Gastroesophageal sphincter (tissue), 4 donors: ENCODE measurements at regions not wholly inside any gene's neighbourhood (a gene's known extent, or its start where the extent isn't known, plus 50 kb on each side); places are given as distances from the start of the nearest gene placed in this dataset.

Experiments
- ATAC-seq: fragments of 150-250 bp; one replicate; pipeline ENCODE4 v1.9.1; 2016; ENCODE audit warnings: mild to moderate bottlenecking, moderate library complexity
- H3K27ac ChIP-seq, 4 donors: fragments of 200-600 bp; sonication (generic) in 3 of 4; 1 replicate in 3 of 4; 2 replicates in 1 of 4; pipeline ENCODE4 v1.5.1; 2016 to 2019
- H3K27me3 ChIP-seq: fragments of 200-600 bp; sonication (generic); one replicate; pipeline ENCODE4 v1.5.1; 2019
- H3K36me3 ChIP-seq, 2 donors: fragments of 200-600 bp; sonication (generic); one replicate each; pipeline ENCODE4 v1.5.1; 2019; ENCODE audit warnings: control low read depth in 1 of 2
- H3K4me1 ChIP-seq, 3 donors: fragments of 200-600 bp; sonication (generic); 1 replicate in 2 of 3; 2 replicates in 1 of 3; pipeline ENCODE4 v1.5.1; 2016 to 2019; ENCODE audit warnings: control low read depth in 2 of 3
- H3K4me3 ChIP-seq, 2 donors: fragments of 200-600 bp; sonication (generic); one replicate each; pipeline ENCODE4 v1.5.1; 2019; ENCODE audit warnings: mild to moderate bottlenecking in 1 of 2, moderate library complexity in 1 of 2
- H3K9me3 ChIP-seq, 3 donors: fragments of 200-600 bp; sonication (generic); one replicate each; pipeline ENCODE4 v1.5.1; 2017 to 2019; ENCODE audit warnings: control low read depth in 2 of 3
- EP300 ChIP-seq: sonication (generic); formaldehyde crosslinking; IDR thresholded peaks from one replicate; pipeline ENCODE4 v1.6.1; 2017; ENCODE audit warnings: antibody characterized with exemption, mild to moderate bottlenecking
- POLR2A ChIP-seq, 2 donors: fragments of 450-650 bp; IDR thresholded peaks; one replicate each; pipeline ENCODE4 v1.6.1; 2017; ENCODE audit warnings: antibody characterized with exemption in 2 of 2, mild to moderate bottlenecking in 2 of 2, moderate library complexity in 1 of 2
- POLR2AphosphoS5 ChIP-seq: sonication (generic); formaldehyde crosslinking; IDR thresholded peaks from one replicate; pipeline ENCODE4 v1.6.1; 2017; ENCODE audit warnings: antibody characterized with exemption
- WGBS, 2 donors: methylation state at CpG; one replicate each; pipeline ENCODE4 v1.1.5; 2018; ENCODE audit warnings: low coverage in 1 of 2; 5-methylcytosine and 5-hydroxymethylcytosine counted together
- TF ChIP-seq, protein P1 (sequence below), 4 experiments: fragments of 200-600 bp in 2 of 4; fragments of 450-650 bp in 2 of 4; sonication (generic) in 1 of 4; IDR thresholded peaks; one replicate each; pipeline ENCODE4 v1.5.1; 2017 to 2019; ENCODE audit warnings: antibody characterized with exemption in 4 of 4, mild to moderate bottlenecking in 2 of 4, moderate library complexity in 2 of 4

DNA sequence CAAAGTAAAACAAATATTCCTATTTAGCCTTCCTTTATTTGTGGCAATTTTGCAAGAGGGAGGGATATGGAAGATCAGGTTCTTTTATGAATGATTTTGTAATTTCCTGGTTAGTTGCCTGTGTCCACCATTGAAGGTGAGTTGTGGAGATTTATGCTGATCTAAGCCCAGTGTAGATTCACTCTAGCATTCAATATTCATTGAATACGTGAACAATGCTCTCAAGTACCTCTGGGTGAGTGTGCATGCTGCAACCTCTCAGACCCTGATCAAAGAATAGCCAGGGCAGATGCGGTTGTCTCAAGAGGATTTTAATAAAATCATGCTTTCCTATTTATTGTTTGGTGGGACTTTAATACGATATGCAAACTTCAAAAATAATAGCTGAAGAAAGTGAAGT lies 628.4 kb downstream of the SPRY1 start:
- no peak for ATAC-seq
- Histone ChIP-seq H3K4me1 (peaks cover 5 to 44% (median 15%) of the 10 kb centered on the region in 3 donors), H3K9me3 (no peaks in the 10 kb centered on the region), H3K4me3 (no peak overlapping the region), H3K27me3 (no peaks in the 10 kb centered on the region), H3K27ac (no peak overlapping the region), H3K36me3 (no peaks in the 10 kb centered on the region)
- WGBS, 2 donors, result 79 to 100% methylated on average over 3 of the region's 3 CpGs
- TF ChIP-seq EP300 (no peak), POLR2A (IDR thresholded peaks at IDR 0.05) (no peak), POLR2AphosphoS5 (no peak)
- TF ChIP-seq, protein P1, sequence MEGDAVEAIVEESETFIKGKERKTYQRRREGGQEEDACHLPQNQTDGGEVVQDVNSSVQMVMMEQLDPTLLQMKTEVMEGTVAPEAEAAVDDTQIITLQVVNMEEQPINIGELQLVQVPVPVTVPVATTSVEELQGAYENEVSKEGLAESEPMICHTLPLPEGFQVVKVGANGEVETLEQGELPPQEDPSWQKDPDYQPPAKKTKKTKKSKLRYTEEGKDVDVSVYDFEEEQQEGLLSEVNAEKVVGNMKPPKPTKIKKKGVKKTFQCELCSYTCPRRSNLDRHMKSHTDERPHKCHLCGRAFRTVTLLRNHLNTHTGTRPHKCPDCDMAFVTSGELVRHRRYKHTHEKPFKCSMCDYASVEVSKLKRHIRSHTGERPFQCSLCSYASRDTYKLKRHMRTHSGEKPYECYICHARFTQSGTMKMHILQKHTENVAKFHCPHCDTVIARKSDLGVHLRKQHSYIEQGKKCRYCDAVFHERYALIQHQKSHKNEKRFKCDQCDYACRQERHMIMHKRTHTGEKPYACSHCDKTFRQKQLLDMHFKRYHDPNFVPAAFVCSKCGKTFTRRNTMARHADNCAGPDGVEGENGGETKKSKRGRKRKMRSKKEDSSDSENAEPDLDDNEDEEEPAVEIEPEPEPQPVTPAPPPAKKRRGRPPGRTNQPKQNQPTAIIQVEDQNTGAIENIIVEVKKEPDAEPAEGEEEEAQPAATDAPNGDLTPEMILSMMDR (IDR thresholded peaks at IDR 0.05), result no peak

DNA sequence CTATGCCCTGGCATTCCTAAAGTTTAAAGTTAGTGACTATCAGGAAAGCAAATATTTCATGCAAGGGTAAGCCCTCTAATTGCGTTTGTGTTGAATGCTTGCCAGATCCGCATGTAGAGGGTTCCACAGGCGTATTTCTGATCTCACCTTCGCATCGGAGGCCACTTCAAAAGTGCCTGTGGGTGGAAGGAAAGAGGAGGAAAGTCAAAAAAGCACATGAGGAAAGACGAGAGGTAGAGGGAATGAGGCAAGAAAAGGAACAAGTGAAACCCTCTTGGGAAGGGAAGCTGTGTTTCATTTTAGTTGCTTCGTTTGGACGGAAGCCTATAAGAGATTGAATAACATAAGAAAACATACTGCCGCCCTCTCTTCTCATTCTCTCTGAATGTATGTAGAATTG lies 628.8 kb downstream of the SPRY1 start:
- ATAC-seq, result no peak
- no peaks in the 10 kb centered on the region for H3K36me3 ChIP-seq
- H3K27ac ChIP-seq, result no peak overlapping the region
- peaks cover 5 to 44% (median 14%) of the 10 kb centered on the region in 3 donors for H3K4me1 ChIP-seq
- no peak overlapping the region for H3K4me3 ChIP-seq
- H3K27me3 ChIP-seq, result no peaks in the 10 kb centered on the region
- TF ChIP-seq EP300 (no peak), POLR2A (IDR thresholded peaks at IDR 0.05) (no peak), POLR2AphosphoS5 (no peak)
- TF ChIP-seq, protein P1 (IDR thresholded peaks at IDR 0.05), result no peak
- no peaks in the 10 kb centered on the region for H3K9me3 ChIP-seq
- 73 to 95% methylated on average over 7 to 9 of the region's 9 CpGs for WGBS, 2 donors

DNA sequence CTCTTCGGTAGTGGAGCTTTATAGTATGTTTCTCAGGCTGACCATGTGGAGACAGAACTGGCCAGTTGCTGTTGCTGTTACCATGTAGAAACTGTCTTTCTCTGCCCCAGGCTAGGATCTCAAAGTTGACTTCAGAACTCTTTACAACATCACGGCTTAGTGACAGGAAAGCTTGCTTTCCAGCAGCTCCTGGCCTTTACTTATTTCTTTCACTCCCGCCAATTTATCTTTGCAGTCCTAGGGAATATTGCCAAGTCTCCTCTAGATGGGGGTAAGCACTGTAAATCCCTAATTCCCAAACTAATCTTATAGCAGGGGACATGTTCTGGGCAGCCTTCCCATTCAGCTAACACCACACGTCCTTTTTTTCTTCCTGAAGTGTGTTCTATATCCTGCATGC lies 631.6 kb downstream of the SPRY1 start:
- no peak overlapping the region for H3K4me3 ChIP-seq
- 24 to 35% methylated on average over 4 of the region's 4 CpGs for WGBS, 2 donors
- peak; percentile 51 for ATAC-seq
- TF ChIP-seq POLR2AphosphoS5, result peak; percentile 86
- no peak for TF ChIP-seq EP300
- no peak for TF ChIP-seq POLR2A (IDR thresholded peaks at IDR 0.05)
- TF ChIP-seq, protein P1 (IDR thresholded peaks at IDR 0.05), result no peak
- no peaks in the 10 kb centered on the region for H3K36me3 ChIP-seq
- no peaks in the 10 kb centered on the region for H3K9me3 ChIP-seq
- peak overlapping the region; percentile 69 to 79 (median 74) for H3K27ac ChIP-seq
- peaks cover 5 to 61% (median 25%) of the 10 kb centered on the region in 3 donors for H3K4me1 ChIP-seq
- H3K27me3 ChIP-seq, result no peaks in the 10 kb centered on the region

DNA sequence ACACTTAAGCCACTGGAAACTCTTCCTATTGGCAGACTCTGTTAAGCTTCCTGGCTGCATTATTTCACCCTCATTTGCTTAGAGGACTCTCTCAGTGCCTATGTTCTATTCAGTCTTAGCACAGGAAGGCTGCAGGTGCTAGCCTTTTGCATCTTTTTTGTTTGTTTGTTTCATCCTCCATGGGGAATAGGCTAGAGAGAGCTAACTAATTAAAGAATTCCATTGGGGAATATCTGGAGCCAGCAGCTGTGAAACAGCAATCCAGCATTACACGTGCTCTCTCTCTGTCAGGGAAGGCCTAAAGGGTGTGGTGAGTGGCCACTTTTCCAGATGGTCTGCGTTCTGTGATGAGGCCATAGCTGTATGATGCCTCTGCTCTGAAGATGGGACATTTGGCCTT lies 633.6 kb downstream of the SPRY1 start:
- ATAC-seq, result peak; percentile 89
- 0 to 10% methylated on average over 2 of the region's 2 CpGs for WGBS, 2 donors

DNA sequence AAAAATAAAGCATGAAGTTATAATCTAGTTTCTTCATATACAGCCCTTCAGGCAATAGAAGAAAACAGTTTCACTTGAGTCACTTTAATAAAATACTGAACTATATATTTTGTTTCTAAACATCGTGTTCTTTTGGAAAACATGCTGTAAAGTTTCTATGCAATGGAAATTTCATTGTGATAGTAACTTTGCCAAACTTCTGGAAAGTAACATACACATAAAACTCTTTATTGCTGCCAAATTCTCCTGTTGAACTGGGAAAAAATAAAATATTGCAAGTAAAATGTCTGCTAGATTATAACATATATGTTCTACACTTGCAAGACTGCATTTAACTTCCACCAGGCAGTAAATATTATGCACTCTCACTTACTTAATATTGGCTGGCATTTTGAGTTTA lies 635.4 kb downstream of the SPRY1 start:
- WGBS, 2 donors, result 22 to 30% methylated on average over 1 of the region's 1 CpG
- no peaks in the 10 kb centered on the region for H3K36me3 ChIP-seq
- peaks cover 8 to 81% (median 25%) of the 10 kb centered on the region in 3 donors for H3K4me1 ChIP-seq
- no peaks in the 10 kb centered on the region for H3K27me3 ChIP-seq
- no peak for ATAC-seq
- H3K27ac ChIP-seq, result peak overlapping the region; percentile 18 to 75 (median 62)
- H3K4me3 ChIP-seq, result no peak overlapping the region
- H3K9me3 ChIP-seq, result no peaks in the 10 kb centered on the region
- no peak for TF ChIP-seq POLR2A (IDR thresholded peaks at IDR 0.05)
- TF ChIP-seq EP300, result no peak
- TF ChIP-seq, protein P1 (IDR thresholded peaks at IDR 0.05), result no peak
- TF ChIP-seq POLR2AphosphoS5, result no peak

More for the DNA sequence above, 633.6 kb downstream of the SPRY1 start:
- no peak overlapping the region for H3K4me3 ChIP-seq
- no peaks in the 10 kb centered on the region for H3K9me3 ChIP-seq
- H3K27me3 ChIP-seq, result no peaks in the 10 kb centered on the region
- H3K27ac ChIP-seq, result peak overlapping the region; percentile 24 to 75 (median 68)
- no peaks in the 10 kb centered on the region for H3K36me3 ChIP-seq
- TF ChIP-seq POLR2AphosphoS5 (peak; percentile 48), EP300 (no peak)
- peaks cover 5 to 65% (median 25%) of the 10 kb centered on the region in 3 donors for H3K4me1 ChIP-seq
